Kidney epithelial cell (primary cell): ENCODE measurements at regions not wholly inside any gene's neighbourhood (a gene's known extent, or its start where the extent isn't known, plus 50 kb on each side); places are given as distances from the start of the nearest gene placed in this dataset.

Experiments
- DNase-seq: peaks from one replicate; pipeline ENCODE4 v3.0.0-alpha.2; 2010; ENCODE audit warnings: low read depth
- H3K27me3 ChIP-seq: 2 replicates; pipeline ENCODE4 v1.6.0; 2011; ENCODE audit warnings: low read length; ENCODE audit not compliant: control insufficient read depth, insufficient read depth
- H3K36me3 ChIP-seq: 2 replicates; pipeline ENCODE4 v1.5.1; 2011; ENCODE audit warnings: low read length; ENCODE audit not compliant: control insufficient read depth, insufficient read depth
- H3K4me3 ChIP-seq: 2 replicates; pipeline ENCODE4 v1.5.1; 2011; ENCODE audit warnings: low read depth, mild to moderate bottlenecking, control low read depth, low read length
- CTCF ChIP-seq: IDR thresholded peaks from 2 replicates; pipeline ENCODE4 v1.5.1; 2011; ENCODE audit warnings: mild to moderate bottlenecking, moderate library complexity, low read length, control low read depth, inconsistent platforms; ENCODE audit not compliant: insufficient read depth, poor library complexity, severe bottlenecking

GRCh38 chr6:39997101-39997635 is 62.9 kb upstream of the MOCS1 start:
- TF ChIP-seq CTCF, result no peak
- no peak for DNase-seq

GRCh38 chr6:39995633-39996032 is 61.4 kb upstream of the MOCS1 start:
- Histone ChIP-seq H3K36me3 (no peaks in the 10 kb centered on the region), H3K27me3 (no peaks in the 10 kb centered on the region), H3K4me3 (no peak overlapping the region)
- no peak for DNase-seq
- no peak for TF ChIP-seq CTCF

More at GRCh38 chr6:39997101-39997635, 62.9 kb upstream of the MOCS1 start:
- H3K27me3 ChIP-seq, result no peaks in the 10 kb centered on the region
- H3K36me3 ChIP-seq, result no peaks in the 10 kb centered on the region
- H3K4me3 ChIP-seq, result no peak overlapping the region

- Histone ChIP-seq H3K36me3 (no peaks in the 10 kb centered on the region), H3K4me3 (no peak overlapping the region), H3K27me3 (no peaks in the 10 kb centered on the region)
- no peak for DNase-seq
- no peak for TF ChIP-seq CTCF
Observed at GRCh38 chr6:39992861-39993622, 58.8 kb upstream of the MOCS1 start.
